ENCODE measurements at regions not wholly inside any gene's neighbourhood (a gene's known extent, or its start where the extent isn't known, plus 50 kb on each side); places are given as distances from the start of the nearest gene placed in this dataset.

GRCh38 chr6:40947876-40948526 is 91.0 kb downstream of the UNC5CL start:
- H3K36me3 ChIP-seq (ENCODE audit: control insufficient read depth, insufficient read depth, low read length), result no peaks in the 10 kb centered on the region
- H3K4me3 ChIP-seq (ENCODE audit: insufficient read depth, low read depth, low read length, poor library complexity, severe bottlenecking), result no peak overlapping the region
- H3K27ac ChIP-seq (ENCODE audit: insufficient read depth, low read length, poor library complexity, severe bottlenecking), result no peak overlapping the region
- H3K9me3 ChIP-seq (ENCODE audit: control insufficient read depth, low read length), result no peaks in the 10 kb centered on the region
- no peak for DNase-seq
- no peaks in the 10 kb centered on the region for H3K4me1 ChIP-seq (ENCODE audit: control insufficient read depth, insufficient read depth, low read length, poor library complexity, severe bottlenecking)
- no peaks in the 10 kb centered on the region for H3K27me3 ChIP-seq (replicated peaks; ENCODE audit: control insufficient read depth, insufficient read depth, low read length, poor library complexity, severe bottlenecking)

- H3K4me3 ChIP-seq (ENCODE audit: insufficient read depth, low read depth, low read length, poor library complexity, severe bottlenecking), result no peak overlapping the region
Measured at GRCh38 chr6:40946738-40947301, 92.2 kb downstream of the UNC5CL start.

GRCh38 chr6:40937491-40937890 is 101.5 kb downstream of the UNC5CL start:
- no peak for DNase-seq
- H3K27ac ChIP-seq (ENCODE audit: insufficient read depth, low read length, poor library complexity, severe bottlenecking), result no peak overlapping the region

More at GRCh38 chr6:40946738-40947301, 92.2 kb downstream of the UNC5CL start:
- no peak overlapping the region for H3K27ac ChIP-seq (ENCODE audit: insufficient read depth, low read length, poor library complexity, severe bottlenecking)
- no peak for DNase-seq
- no peaks in the 10 kb centered on the region for H3K9me3 ChIP-seq (ENCODE audit: control insufficient read depth, low read length)
- no peaks in the 10 kb centered on the region for H3K36me3 ChIP-seq (ENCODE audit: control insufficient read depth, insufficient read depth, low read length)
- no peaks in the 10 kb centered on the region for H3K4me1 ChIP-seq (ENCODE audit: control insufficient read depth, insufficient read depth, low read length, poor library complexity, severe bottlenecking)
- no peaks in the 10 kb centered on the region for H3K27me3 ChIP-seq (replicated peaks; ENCODE audit: control insufficient read depth, insufficient read depth, low read length, poor library complexity, severe bottlenecking)

DNA sequence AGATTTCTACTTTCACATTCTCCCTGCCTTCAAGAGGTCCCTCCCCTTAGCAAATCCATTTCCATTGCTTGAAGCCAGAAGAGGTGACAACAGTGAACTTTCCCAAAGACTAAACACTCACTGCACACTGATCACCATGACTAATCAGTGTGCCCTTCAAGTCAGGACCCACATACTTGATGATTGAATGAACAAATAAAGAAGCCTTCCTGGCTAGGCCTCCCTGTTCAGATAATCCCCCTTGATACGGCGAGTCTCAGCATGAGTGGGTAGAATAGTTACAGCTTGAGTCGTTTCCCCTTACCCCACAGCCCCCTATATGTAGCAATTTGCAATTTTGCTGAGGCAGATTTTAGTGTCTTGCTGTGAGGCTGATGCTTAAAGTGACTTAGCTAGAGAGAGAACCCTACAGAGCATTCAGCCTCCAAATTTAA is 102.2 kb downstream of the UNC5CL start:
- H3K27ac ChIP-seq (ENCODE audit: insufficient read depth, low read length, poor library complexity, severe bottlenecking), result no peak overlapping the region

More at GRCh38 chr6:40937491-40937890, 101.5 kb downstream of the UNC5CL start:
- H3K36me3 ChIP-seq (ENCODE audit: control insufficient read depth, insufficient read depth, low read length), result no peaks in the 10 kb centered on the region
- H3K4me1 ChIP-seq (ENCODE audit: control insufficient read depth, insufficient read depth, low read length, poor library complexity, severe bottlenecking), result no peaks in the 10 kb centered on the region
- no peaks in the 10 kb centered on the region for H3K27me3 ChIP-seq (replicated peaks; ENCODE audit: control insufficient read depth, insufficient read depth, low read length, poor library complexity, severe bottlenecking)
- H3K4me3 ChIP-seq (ENCODE audit: insufficient read depth, low read depth, low read length, poor library complexity, severe bottlenecking), result no peak overlapping the region
- no peaks in the 10 kb centered on the region for H3K9me3 ChIP-seq (ENCODE audit: control insufficient read depth, low read length)

DNA sequence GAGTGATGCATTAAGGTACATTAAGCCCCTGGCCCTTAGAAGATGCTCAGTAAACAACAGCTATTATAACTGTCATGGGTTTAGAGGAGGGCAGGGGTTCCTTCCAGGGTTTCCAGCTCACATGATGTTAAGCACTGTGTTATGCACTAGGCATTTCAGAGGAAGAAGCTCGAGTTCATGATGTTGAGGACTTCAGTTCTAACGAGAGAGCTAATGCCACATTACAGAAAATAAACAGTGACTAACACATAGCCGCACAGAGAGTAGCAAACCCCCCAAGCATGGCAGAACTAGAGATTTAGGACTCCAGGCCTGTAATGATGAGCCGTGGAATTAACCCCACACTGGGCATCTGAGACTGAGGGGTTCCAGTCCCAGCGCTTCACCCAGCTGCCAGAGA is 105.2 kb downstream of the UNC5CL start:
- Histone ChIP-seq H3K27me3 (replicated peaks; ENCODE audit: control insufficient read depth, insufficient read depth, low read length, poor library complexity, severe bottlenecking) (no peaks in the 10 kb centered on the region), H3K4me1 (ENCODE audit: control insufficient read depth, insufficient read depth, low read length, poor library complexity, severe bottlenecking) (no peaks in the 10 kb centered on the region), H3K4me3 (ENCODE audit: insufficient read depth, low read depth, low read length, poor library complexity, severe bottlenecking) (no peak overlapping the region), H3K9me3 (ENCODE audit: control insufficient read depth, low read length) (no peaks in the 10 kb centered on the region), H3K27ac (ENCODE audit: insufficient read depth, low read length, poor library complexity, severe bottlenecking) (no peak overlapping the region), H3K36me3 (ENCODE audit: control insufficient read depth, insufficient read depth, low read length) (no peaks in the 10 kb centered on the region)
- no peak for DNase-seq

More for the DNA sequence above, 102.2 kb downstream of the UNC5CL start:
- no peaks in the 10 kb centered on the region for H3K36me3 ChIP-seq (ENCODE audit: control insufficient read depth, insufficient read depth, low read length)
- no peak for DNase-seq
- no peaks in the 10 kb centered on the region for H3K27me3 ChIP-seq (replicated peaks; ENCODE audit: control insufficient read depth, insufficient read depth, low read length, poor library complexity, severe bottlenecking)
- H3K4me3 ChIP-seq (ENCODE audit: insufficient read depth, low read depth, low read length, poor library complexity, severe bottlenecking), result no peak overlapping the region
- no peaks in the 10 kb centered on the region for H3K4me1 ChIP-seq (ENCODE audit: control insufficient read depth, insufficient read depth, low read length, poor library complexity, severe bottlenecking)
- no peaks in the 10 kb centered on the region for H3K9me3 ChIP-seq (ENCODE audit: control insufficient read depth, low read length)

DNA sequence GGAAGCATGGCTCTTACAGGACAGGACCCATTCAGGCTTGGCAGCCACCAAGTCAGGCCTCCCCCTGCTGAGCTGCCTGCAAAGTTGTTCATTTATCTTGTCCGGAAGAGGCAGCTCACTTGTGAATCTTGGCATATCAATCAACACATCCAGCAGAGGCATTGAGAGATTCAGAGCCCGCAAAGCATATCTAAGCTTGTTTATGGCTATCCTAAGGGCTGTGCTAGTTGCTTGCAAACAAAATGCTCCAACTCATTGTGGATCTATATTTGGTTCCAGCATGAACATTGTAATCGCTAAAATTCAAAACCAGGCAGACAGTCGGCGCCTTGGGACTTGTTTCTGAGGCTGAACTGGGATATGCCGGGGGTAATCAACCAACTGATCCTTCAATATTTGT is 106.1 kb downstream of the UNC5CL start:
- Histone ChIP-seq H3K4me3 (ENCODE audit: insufficient read depth, low read depth, low read length, poor library complexity, severe bottlenecking) (no peak overlapping the region), H3K27ac (ENCODE audit: insufficient read depth, low read length, poor library complexity, severe bottlenecking) (no peak overlapping the region), H3K36me3 (ENCODE audit: control insufficient read depth, insufficient read depth, low read length) (no peaks in the 10 kb centered on the region), H3K27me3 (replicated peaks; ENCODE audit: control insufficient read depth, insufficient read depth, low read length, poor library complexity, severe bottlenecking) (no peaks in the 10 kb centered on the region), H3K9me3 (ENCODE audit: control insufficient read depth, low read length) (no peaks in the 10 kb centered on the region), H3K4me1 (ENCODE audit: control insufficient read depth, insufficient read depth, low read length, poor library complexity, severe bottlenecking) (no peaks in the 10 kb centered on the region)
- DNase-seq, result no peak

GRCh38 chr6:40932366-40932765 is 106.7 kb downstream of the UNC5CL start:
- H3K36me3 ChIP-seq (ENCODE audit: control insufficient read depth, insufficient read depth, low read length), result no peaks in the 10 kb centered on the region
- H3K27me3 ChIP-seq (replicated peaks; ENCODE audit: control insufficient read depth, insufficient read depth, low read length, poor library complexity, severe bottlenecking), result no peaks in the 10 kb centered on the region
- no peak for DNase-seq
- H3K9me3 ChIP-seq (ENCODE audit: control insufficient read depth, low read length), result no peaks in the 10 kb centered on the region
- H3K4me3 ChIP-seq (ENCODE audit: insufficient read depth, low read depth, low read length, poor library complexity, severe bottlenecking), result no peak overlapping the region
- H3K27ac ChIP-seq (ENCODE audit: insufficient read depth, low read length, poor library complexity, severe bottlenecking), result no peak overlapping the region
- no peaks in the 10 kb centered on the region for H3K4me1 ChIP-seq (ENCODE audit: control insufficient read depth, insufficient read depth, low read length, poor library complexity, severe bottlenecking)

GRCh38 chr6:40931931-40932330 is 107.1 kb downstream of the UNC5CL start:
- Histone ChIP-seq H3K36me3 (ENCODE audit: control insufficient read depth, insufficient read depth, low read length) (no peaks in the 10 kb centered on the region), H3K4me1 (ENCODE audit: control insufficient read depth, insufficient read depth, low read length, poor library complexity, severe bottlenecking) (no peaks in the 10 kb centered on the region), H3K4me3 (ENCODE audit: insufficient read depth, low read depth, low read length, poor library complexity, severe bottlenecking) (no peak overlapping the region), H3K9me3 (ENCODE audit: control insufficient read depth, low read length) (no peaks in the 10 kb centered on the region), H3K27me3 (replicated peaks; ENCODE audit: control insufficient read depth, insufficient read depth, low read length, poor library complexity, severe bottlenecking) (no peaks in the 10 kb centered on the region), H3K27ac (ENCODE audit: insufficient read depth, low read length, poor library complexity, severe bottlenecking) (no peak overlapping the region)
- no peak for DNase-seq

DNA sequence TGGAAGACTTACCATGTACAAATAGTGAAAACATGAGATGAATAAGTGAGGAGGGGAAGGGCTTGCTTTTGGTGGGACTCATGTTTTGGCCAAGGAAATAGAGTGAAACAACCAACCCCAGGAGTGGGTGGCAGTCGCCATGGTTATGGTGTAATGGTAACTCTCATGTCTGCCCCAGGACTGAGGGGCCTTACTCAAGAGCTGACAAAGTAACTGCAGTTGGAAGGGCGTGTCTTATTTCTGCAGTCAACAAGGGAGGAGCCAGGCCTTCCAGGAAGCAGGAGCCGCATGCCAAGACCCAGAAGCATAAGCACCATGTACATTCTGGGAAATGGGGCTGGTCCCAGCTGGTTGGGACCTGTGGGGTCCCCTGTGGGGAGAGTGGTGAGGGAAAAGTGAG is 108.5 kb downstream of the UNC5CL start:
- Histone ChIP-seq H3K4me1 (ENCODE audit: control insufficient read depth, insufficient read depth, low read length, poor library complexity, severe bottlenecking) (no peaks in the 10 kb centered on the region), H3K36me3 (ENCODE audit: control insufficient read depth, insufficient read depth, low read length) (no peaks in the 10 kb centered on the region), H3K27ac (ENCODE audit: insufficient read depth, low read length, poor library complexity, severe bottlenecking) (no peak overlapping the region), H3K27me3 (replicated peaks; ENCODE audit: control insufficient read depth, insufficient read depth, low read length, poor library complexity, severe bottlenecking) (peaks cover 2% of the 10 kb centered on the region), H3K4me3 (ENCODE audit: insufficient read depth, low read depth, low read length, poor library complexity, severe bottlenecking) (no peak overlapping the region), H3K9me3 (ENCODE audit: control insufficient read depth, low read length) (no peaks in the 10 kb centered on the region)
- DNase-seq, result no peak

GRCh38 chr6:40930045-40930444 is 109.0 kb downstream of the UNC5CL start:
- H3K4me1 ChIP-seq (ENCODE audit: control insufficient read depth, insufficient read depth, low read length, poor library complexity, severe bottlenecking), result no peaks in the 10 kb centered on the region
- H3K9me3 ChIP-seq (ENCODE audit: control insufficient read depth, low read length), result no peaks in the 10 kb centered on the region
- no peak overlapping the region for H3K27ac ChIP-seq (ENCODE audit: insufficient read depth, low read length, poor library complexity, severe bottlenecking)
- H3K27me3 ChIP-seq (replicated peaks; ENCODE audit: control insufficient read depth, insufficient read depth, low read length, poor library complexity, severe bottlenecking), result peaks cover 3% of the 10 kb centered on the region
- H3K4me3 ChIP-seq (ENCODE audit: insufficient read depth, low read depth, low read length, poor library complexity, severe bottlenecking), result no peak overlapping the region
- DNase-seq, result no peak
- no peaks in the 10 kb centered on the region for H3K36me3 ChIP-seq (ENCODE audit: control insufficient read depth, insufficient read depth, low read length)
